G401 (cell line): ENCODE measurements at regions not wholly inside any gene's neighbourhood (a gene's known extent, or its start where the extent isn't known, plus 50 kb on each side); places are given as distances from the start of the nearest gene placed in this dataset.
"Not testable (repeated sequence)": the region's sequence is repeated elsewhere in the genome, so short reads cannot be mapped to it uniquely, and the experiment has no call there.

ENCODE experiments used
- DNase-seq: peaks from one replicate; pipeline ENCODE4 v3.0.0-alpha.2; 2015; ENCODE audit warnings: low spot score
- in situ Hi-C: cut with HindIII; loops from 2 replicates; pipeline ENCODE4 v1.10.0; 2016; ENCODE audit warnings: low sequenced_read_pairs, mixed read lengths

- DNase-seq, in situ Hi-C loops: not testable (repeated sequence)
Observed at GRCh38 chr3:135604512-135604911, 361.0 kb upstream of the PPP2R3A start.

GRCh38 chr3:135618123-135618522 lies 347.4 kb upstream of the PPP2R3A start:
- DNase-seq = peak; percentile 24
- in situ Hi-C loops = no loop called here

- in situ Hi-C loops = no loop called here
- DNase-seq = no peak
Observed at GRCh38 chr3:135621184-135621920, 344.2 kb upstream of the PPP2R3A start.

GRCh38 chr3:135622215-135622614 lies 343.3 kb upstream of the PPP2R3A start:
- DNase-seq = no peak
- in situ Hi-C loops = no loop called here

GRCh38 chr3:135622656-135623055 lies 342.9 kb upstream of the PPP2R3A start:
- in situ Hi-C loops = no loop called here

GRCh38 chr3:135623558-135623957 lies 342.0 kb upstream of the PPP2R3A start:
- DNase-seq = no peak
- in situ Hi-C loops = no loop called here

More at GRCh38 chr3:135622656-135623055, 342.9 kb upstream of the PPP2R3A start:
- DNase-seq = no peak

GRCh38 chr3:135627057-135627456 lies 338.5 kb upstream of the PPP2R3A start:
- no peak for DNase-seq
- in situ Hi-C loops = no loop called here

- in situ Hi-C loops = no loop called here
- DNase-seq = no peak
Observed at GRCh38 chr3:135629701-135630408, 335.7 kb upstream of the PPP2R3A start.

GRCh38 chr3:135632556-135633065 lies 332.9 kb upstream of the PPP2R3A start:
- no peak for DNase-seq
- in situ Hi-C loops = no loop called here

- DNase-seq = no peak
- in situ Hi-C loops = no loop called here
Observed at GRCh38 chr3:135633078-135633477, 332.4 kb upstream of the PPP2R3A start.

GRCh38 chr3:135636596-135636995 lies 328.9 kb upstream of the PPP2R3A start:
- no peak for DNase-seq
- in situ Hi-C loops = no loop called here

GRCh38 chr3:135637013-135637412 lies 328.5 kb upstream of the PPP2R3A start:
- in situ Hi-C loops = no loop called here
- no peak for DNase-seq

- in situ Hi-C loops = no loop called here
- DNase-seq = no peak
Observed at GRCh38 chr3:135641761-135642160, 323.8 kb upstream of the PPP2R3A start.

GRCh38 chr3:135645541-135645940 lies 320.0 kb upstream of the PPP2R3A start:
- no peak for DNase-seq
- in situ Hi-C loops = no loop called here

GRCh38 chr3:135646873-135647272 lies 318.7 kb upstream of the PPP2R3A start:
- in situ Hi-C loops = no loop called here
- no peak for DNase-seq

GRCh38 chr3:135649361-135649760 lies 316.2 kb upstream of the PPP2R3A start:
- DNase-seq = no peak
- in situ Hi-C loops = no loop called here

GRCh38 chr3:135650309-135650708 lies 315.2 kb upstream of the PPP2R3A start:
- in situ Hi-C loops = no loop called here
- DNase-seq = no peak

- in situ Hi-C loops = no loop called here
- no peak for DNase-seq
Observed at GRCh38 chr3:135652388-135652787, 313.1 kb upstream of the PPP2R3A start.

- in situ Hi-C loops = no loop called here
- no peak for DNase-seq
Observed at GRCh38 chr3:135655328-135655727, 310.2 kb upstream of the PPP2R3A start.

GRCh38 chr3:135658451-135658850 lies 307.1 kb upstream of the PPP2R3A start:
- DNase-seq, in situ Hi-C loops: not testable (repeated sequence)
